GM13977 (cell line): ENCODE measurements at regions not wholly inside any gene's neighbourhood (a gene's known extent, or its start where the extent isn't known, plus 50 kb on each side); places are given as distances from the start of the nearest gene placed in this dataset.

ENCODE experiments used
- DNase-seq: peaks from one replicate; pipeline ENCODE4 v3.0.0; 2012; ENCODE audit warnings: low spot score
- CTCF ChIP-seq: IDR thresholded peaks from 2 replicates; pipeline ENCODE4 v1.5.1; 2012; ENCODE audit warnings: mild to moderate bottlenecking, control low read depth; ENCODE audit not compliant: insufficient read depth; ENCODE audit errors: extremely low read depth, missing control alignments
- in situ Hi-C: fragments of 300-500 bp; cut with MboI; formaldehyde crosslinking; loops from one replicate; pipeline ENCODE4 v1.12.0; 2022; ENCODE audit warnings: low sequenced_read_pairs, low pct_unique_long_range_greater_than_20kb, mixed read lengths, inconsistent platforms; ENCODE audit not compliant: unreplicated experiment

- no peak for DNase-seq
- TF ChIP-seq CTCF, result no peak
- in situ Hi-C loops, result no loop called here
Measured at GRCh38 chr21:24369746-24370145, 1237.5 kb downstream of the MRPL39 start.

GRCh38 chr21:24369278-24369677, 1238.0 kb downstream of the MRPL39 start:
- DNase-seq, result no peak
- no peak for TF ChIP-seq CTCF
- in situ Hi-C loops, result no loop called here

DNA sequence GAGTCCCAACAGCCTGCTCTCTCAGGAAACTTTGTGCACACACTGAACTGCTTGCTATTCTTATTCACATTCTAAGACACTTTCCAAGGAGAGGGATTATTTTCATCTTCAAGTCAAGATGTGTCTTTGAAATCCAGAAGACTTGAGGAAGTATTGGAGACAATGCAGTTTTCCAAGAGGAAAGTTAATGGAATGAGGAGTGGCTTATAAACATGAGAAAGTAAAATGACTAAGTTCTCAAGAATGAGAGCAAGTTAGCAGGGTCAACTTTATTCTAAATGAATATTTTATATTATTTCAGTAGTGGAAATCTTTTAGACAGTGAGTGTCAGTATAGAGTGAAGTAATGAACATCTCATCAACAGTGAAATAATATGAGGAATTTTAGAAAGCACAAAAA, 1239.3 kb downstream of the MRPL39 start:
- in situ Hi-C loops, result no loop called here
- DNase-seq, result no peak
- no peak for TF ChIP-seq CTCF

DNA sequence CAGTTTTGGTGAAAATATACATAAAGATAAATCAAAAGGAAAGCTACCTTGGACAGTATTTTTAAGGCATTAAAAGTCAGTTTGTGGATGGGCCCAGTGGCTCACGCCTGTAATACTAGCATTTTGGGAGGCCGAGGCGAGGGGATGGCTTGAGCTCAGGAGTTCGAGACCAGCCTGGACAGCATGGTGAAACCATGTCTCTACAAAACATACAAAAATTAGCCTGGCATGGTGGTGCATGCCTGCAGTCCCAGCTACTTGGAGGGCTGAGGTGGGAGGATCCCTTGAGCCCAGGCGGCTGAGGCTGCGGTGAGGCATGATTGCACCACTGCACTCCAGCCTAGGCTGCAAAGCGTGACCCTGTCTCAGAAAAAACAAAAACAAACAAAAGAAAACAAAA, 1253.8 kb downstream of the MRPL39 start:
- TF ChIP-seq CTCF, result no peak
- no peak for DNase-seq
- in situ Hi-C loops, result no loop called here

DNA sequence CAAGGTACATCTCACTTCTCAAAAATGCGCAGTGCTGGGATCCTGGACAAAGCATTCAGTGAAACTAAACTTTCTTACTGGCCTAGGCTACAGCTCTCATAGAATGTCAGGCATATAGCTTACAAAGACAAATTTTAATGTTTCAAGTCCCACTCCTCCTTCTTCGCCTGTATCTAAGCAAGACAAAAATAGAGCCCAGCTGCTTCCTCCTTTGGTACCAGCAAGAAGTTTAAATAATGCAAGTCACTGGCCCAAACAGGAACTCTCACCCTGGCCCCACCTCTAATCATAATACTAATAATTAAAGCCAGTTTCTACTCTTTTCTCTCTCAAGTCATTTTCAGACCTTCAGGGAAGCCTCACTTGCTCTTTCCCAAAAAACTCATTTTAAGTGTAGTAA, 1267.9 kb downstream of the MRPL39 start:
- in situ Hi-C loops, result no loop called here
- DNase-seq, result no peak
- TF ChIP-seq CTCF, result no peak

DNA sequence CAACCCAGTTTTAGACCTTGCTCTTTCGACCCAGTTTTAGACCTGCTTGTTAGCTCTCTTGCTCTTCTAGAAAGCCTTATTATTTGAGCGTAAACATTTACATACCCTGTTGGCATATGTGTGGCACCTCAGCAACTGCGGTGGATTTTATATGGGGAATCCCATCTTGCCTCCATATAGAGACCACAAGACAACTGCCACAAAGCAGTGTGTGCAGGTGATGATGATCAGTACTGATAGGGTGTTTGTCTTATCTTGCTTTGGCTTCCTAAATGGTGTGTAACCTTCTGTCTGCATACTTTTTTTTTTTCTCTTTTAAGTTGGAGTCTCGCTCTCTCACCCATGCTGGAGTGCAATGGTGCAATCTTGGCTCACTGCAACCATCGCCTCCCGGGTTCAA, 1270.8 kb downstream of the MRPL39 start:
- DNase-seq, result no peak
- in situ Hi-C loops, result no loop called here
- TF ChIP-seq CTCF, result no peak

GRCh38 chr21:24323536-24323935, 1283.7 kb downstream of the MRPL39 start:
- in situ Hi-C loops, result no loop called here
- no peak for DNase-seq
- no peak for TF ChIP-seq CTCF
